Endothelial cell (in vitro differentiated cells): ENCODE measurements at regions not wholly inside any gene's neighbourhood (a gene's known extent, or its start where the extent isn't known, plus 50 kb on each side); places are given as distances from the start of the nearest gene placed in this dataset.

Experiments
- DNase-seq: peaks from one replicate; pipeline ENCODE4 v3.0.0; 2021; ENCODE audit warnings: low spot score
- H3K27ac Mint-ChIP-seq: one replicate; pipeline ENCODE4 v1.8.0; 2021; ENCODE audit warnings: mixed read lengths, inconsistent platforms; ENCODE audit not compliant: unreplicated experiment
- H3K27me3 Mint-ChIP-seq: one replicate; pipeline ENCODE4 v1.8.0; 2021; ENCODE audit warnings: mild to moderate bottlenecking, moderate library complexity, mixed read lengths, inconsistent platforms; ENCODE audit not compliant: unreplicated experiment
- H3K36me3 Mint-ChIP-seq: one replicate; pipeline ENCODE4 v1.8.0; 2021; ENCODE audit warnings: mild to moderate bottlenecking, low read depth, mixed read lengths, inconsistent platforms; ENCODE audit not compliant: unreplicated experiment
- H3K4me1 Mint-ChIP-seq: one replicate; pipeline ENCODE4 v1.8.0; 2021; ENCODE audit warnings: mild to moderate bottlenecking, mixed read lengths, inconsistent platforms; ENCODE audit not compliant: unreplicated experiment
- H3K4me3 Mint-ChIP-seq: one replicate; pipeline ENCODE4 v1.8.0; 2021; ENCODE audit warnings: mild to moderate bottlenecking, mixed read lengths, inconsistent platforms; ENCODE audit not compliant: unreplicated experiment
- H3K9me3 Mint-ChIP-seq: one replicate; pipeline ENCODE4 v1.8.0; 2021; ENCODE audit warnings: mixed read lengths, inconsistent platforms; ENCODE audit not compliant: unreplicated experiment
- CTCF ChIP-seq: fragments of 200-600 bp; sonication (generic); IDR thresholded peaks from one replicate; pipeline ENCODE4 v1.5.0; 2021; ENCODE audit warnings: antibody characterized with exemption; ENCODE audit not compliant: unreplicated experiment

- peaks cover 13% of the 10 kb centered on the region for H3K27me3 Mint-ChIP-seq
- DNase-seq = no peak
- no peak for TF ChIP-seq CTCF
- no peaks in the 10 kb centered on the region for H3K9me3 Mint-ChIP-seq
- H3K4me3 Mint-ChIP-seq = no peak overlapping the region
- peaks cover 50% of the 10 kb centered on the region for H3K4me1 Mint-ChIP-seq
- peak overlapping the region; percentile 30 for H3K27ac Mint-ChIP-seq
- peaks cover 5% of the 10 kb centered on the region for H3K36me3 Mint-ChIP-seq
Observed at GRCh38 chr11:70877151-70877550, 375.2 kb downstream of the SHANK2 start.

- Mint-ChIP-seq H3K27ac (no peak overlapping the region), H3K27me3 (peaks cover 6% of the 10 kb centered on the region), H3K4me3 (no peak overlapping the region), H3K9me3 (no peaks in the 10 kb centered on the region), H3K4me1 (peaks cover 38% of the 10 kb centered on the region), H3K36me3 (peaks cover 5% of the 10 kb centered on the region)
- no peak for TF ChIP-seq CTCF
- no peak for DNase-seq
Observed at GRCh38 chr11:70878366-70878765, 374.0 kb downstream of the SHANK2 start.

GRCh38 chr11:70879601-70880285 is 372.6 kb downstream of the SHANK2 start:
- DNase-seq = no peak
- Mint-ChIP-seq H3K9me3 (no peaks in the 10 kb centered on the region), H3K27ac (no peak overlapping the region), H3K27me3 (no peaks in the 10 kb centered on the region), H3K4me1 (peaks cover 26% of the 10 kb centered on the region), H3K36me3 (no peaks in the 10 kb centered on the region), H3K4me3 (no peak overlapping the region)
- no peak for TF ChIP-seq CTCF

DNA sequence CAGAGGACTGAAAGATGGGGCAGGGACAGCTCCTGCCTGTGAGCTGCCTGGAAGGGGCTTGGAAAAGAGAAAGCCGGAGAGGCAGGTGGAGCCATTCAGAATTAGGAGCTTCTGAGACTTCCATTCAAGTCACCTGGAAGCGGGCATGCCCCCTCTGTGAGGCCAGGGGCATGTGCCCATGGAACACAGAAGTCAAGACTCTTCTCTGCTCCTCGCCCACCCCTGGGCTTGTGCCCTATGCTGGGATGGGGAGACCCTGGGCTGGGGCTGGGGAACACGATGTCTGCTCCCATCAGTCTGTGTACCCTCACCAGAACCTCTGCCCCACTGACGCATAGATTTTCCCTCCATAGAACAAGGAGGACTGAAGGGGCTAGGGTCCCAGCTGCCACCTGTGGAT is 372.0 kb downstream of the SHANK2 start:
- Mint-ChIP-seq H3K36me3 (no peaks in the 10 kb centered on the region), H3K9me3 (no peaks in the 10 kb centered on the region), H3K27ac (no peak overlapping the region), H3K4me1 (peaks cover 22% of the 10 kb centered on the region), H3K27me3 (no peaks in the 10 kb centered on the region), H3K4me3 (no peak overlapping the region)
- TF ChIP-seq CTCF = no peak
- DNase-seq = no peak

DNA sequence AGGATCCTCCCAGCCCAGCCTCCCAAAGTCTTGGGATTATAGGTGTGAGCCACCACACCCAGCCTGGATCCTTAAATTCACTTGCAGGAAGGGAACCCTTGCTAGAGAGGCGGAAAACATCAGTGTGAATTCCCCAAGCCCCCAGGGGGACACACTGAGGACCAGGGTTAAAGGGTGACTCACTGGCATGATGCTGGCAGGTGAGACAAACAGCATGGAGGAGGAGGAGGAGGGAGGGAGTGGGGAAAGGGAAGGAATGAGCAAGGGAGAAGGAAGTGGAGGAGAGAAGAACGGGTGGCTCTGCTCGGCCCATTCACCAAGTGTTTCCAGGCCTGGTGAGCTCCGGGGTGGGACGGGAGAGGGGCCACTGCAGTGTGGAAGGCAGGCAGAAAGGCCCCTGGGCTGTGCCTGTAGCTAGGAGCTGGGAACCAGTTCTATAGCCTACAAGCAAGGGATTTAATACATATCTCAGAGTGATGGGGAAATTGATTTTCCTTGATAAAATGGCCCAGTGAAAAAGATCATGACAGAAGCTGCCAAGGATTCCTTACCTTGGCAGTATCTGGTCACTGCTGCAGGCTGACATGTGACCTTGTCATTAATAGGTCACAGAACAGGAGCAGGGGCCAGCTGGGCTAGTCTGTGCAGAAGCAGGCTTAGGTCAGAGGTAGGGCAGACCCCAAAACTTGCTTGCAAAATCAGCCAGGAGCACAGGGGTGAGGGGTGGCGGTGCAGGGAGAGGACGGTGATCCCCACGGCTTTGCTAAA is 370.2 kb downstream of the SHANK2 start:
- Mint-ChIP-seq H3K9me3 (no peaks in the 10 kb centered on the region), H3K36me3 (no peaks in the 10 kb centered on the region), H3K4me1 (peaks cover 17% of the 10 kb centered on the region), H3K4me3 (no peak overlapping the region), H3K27me3 (peaks cover 3% of the 10 kb centered on the region), H3K27ac (no peak overlapping the region)
- no peak for DNase-seq
- no peak for TF ChIP-seq CTCF
